NCI-H1694 treated with DMSO at 0.1 percent for 48 hours (cell line): ENCODE measurements at regions not wholly inside any gene's neighbourhood (a gene's known extent, or its start where the extent isn't known, plus 50 kb on each side); places are given as distances from the start of the nearest gene placed in this dataset.

Source experiments
- DNase-seq: peaks from one replicate; lab custom pipeline; 2025; lab: John Stamatoyannopoulos, UW

- no peak for DNase-seq
Measured at GRCh38 chr1:87560601-87561360, 232.1 kb downstream of the LMO4 start.

GRCh38 chr1:87563211-87563610, 234.5 kb downstream of the LMO4 start:
- no peak for DNase-seq

- no peak for DNase-seq
Measured at GRCh38 chr1:87565861-87566260, 237.2 kb downstream of the LMO4 start.

- DNase-seq = no peak
Measured at GRCh38 chr1:87568005-87568404, 239.3 kb downstream of the LMO4 start.

- DNase-seq = no peak
Measured at GRCh38 chr1:87568911-87569310, 240.2 kb downstream of the LMO4 start.

GRCh38 chr1:87572008-87572407, 243.3 kb downstream of the LMO4 start:
- DNase-seq = no peak

- DNase-seq = no peak
Measured at GRCh38 chr1:87572891-87573290, 244.2 kb downstream of the LMO4 start.

GRCh38 chr1:87575528-87575927, 246.8 kb downstream of the LMO4 start:
- no peak for DNase-seq

GRCh38 chr1:87578464-87578863, 249.8 kb downstream of the LMO4 start:
- DNase-seq = no peak

GRCh38 chr1:87583459-87583858, 254.8 kb downstream of the LMO4 start:
- no peak for DNase-seq

GRCh38 chr1:87584586-87584985, 255.9 kb downstream of the LMO4 start:
- no peak for DNase-seq

GRCh38 chr1:87586501-87586900, 257.8 kb downstream of the LMO4 start:
- no peak for DNase-seq

GRCh38 chr1:87588495-87588894, 259.8 kb downstream of the LMO4 start:
- DNase-seq = no peak

- DNase-seq = no peak
Measured at GRCh38 chr1:87591492-87591891, 262.8 kb downstream of the LMO4 start.

- DNase-seq = no peak
Measured at GRCh38 chr1:87592156-87592555, 263.5 kb downstream of the LMO4 start.

GRCh38 chr1:87594736-87595383, 266.2 kb downstream of the LMO4 start:
- no peak for DNase-seq

GRCh38 chr1:87595384-87595781, 266.7 kb downstream of the LMO4 start:
- no peak for DNase-seq

GRCh38 chr1:87598429-87598828, 269.7 kb downstream of the LMO4 start:
- no peak for DNase-seq

- DNase-seq = no peak
Measured at GRCh38 chr1:87599569-87599968, 270.9 kb downstream of the LMO4 start.

- DNase-seq = no peak
Measured at GRCh38 chr1:87600055-87600850, 271.6 kb downstream of the LMO4 start.

- DNase-seq = no peak
Measured at GRCh38 chr1:87600854-87601253, 272.2 kb downstream of the LMO4 start.

GRCh38 chr1:87603626-87604025, 274.9 kb downstream of the LMO4 start:
- no peak for DNase-seq

GRCh38 chr1:87612956-87613355, 284.3 kb downstream of the LMO4 start:
- no peak for DNase-seq
